ENCODE measurements at regions not wholly inside any gene's neighbourhood (a gene's known extent, or its start where the extent isn't known, plus 50 kb on each side); places are given as distances from the start of the nearest gene placed in this dataset.
"Not testable (repeated sequence)": the region's sequence is repeated elsewhere in the genome, so short reads cannot be mapped to it uniquely, and the experiment has no call there.

DNA sequence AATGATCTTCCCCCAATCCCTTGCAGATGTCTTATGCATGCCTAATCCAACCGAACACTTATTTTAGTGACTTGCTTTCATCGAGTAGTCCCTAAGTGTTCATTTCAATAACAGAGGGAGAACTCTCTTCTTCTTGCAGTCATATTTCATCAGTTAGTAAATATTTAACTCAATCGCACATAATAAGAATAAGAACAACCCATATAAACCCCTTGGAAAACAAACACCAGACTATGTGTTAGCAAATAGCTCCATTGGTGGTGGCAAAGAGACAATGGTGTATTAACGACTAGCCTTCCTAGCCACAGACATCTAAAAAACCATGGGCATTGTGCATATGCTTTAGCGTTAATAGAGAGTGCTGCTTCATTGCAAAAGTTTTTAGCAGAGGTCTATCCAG, 725.8 kb downstream of the BCL11A start:
- no peaks in the 10 kb centered on the region for H3K4me1 ChIP-seq (ENCODE audit: control insufficient read depth, insufficient read depth, low read length)
- no peaks in the 10 kb centered on the region for H3K27me3 ChIP-seq (ENCODE audit: control insufficient read depth in 1 of 2, insufficient read depth in 2 of 2, low read length in 2 of 2)
- no peaks in the 10 kb centered on the region for H3K9me3 ChIP-seq (ENCODE audit: control insufficient read depth in 2 of 2, low read length in 2 of 2)
- H3K27ac ChIP-seq (ENCODE audit: low read length): no peak overlapping the region
- no peaks in the 10 kb centered on the region for H3K36me3 ChIP-seq (ENCODE audit: control insufficient read depth in 2 of 2, insufficient read depth in 2 of 2, low read length in 2 of 2)
- no peak overlapping the region for H3K9ac ChIP-seq (ENCODE audit: low read length in 2 of 2)
- H3K4me3 ChIP-seq (ENCODE audit: low read length in 2 of 2): no peak overlapping the region

DNA sequence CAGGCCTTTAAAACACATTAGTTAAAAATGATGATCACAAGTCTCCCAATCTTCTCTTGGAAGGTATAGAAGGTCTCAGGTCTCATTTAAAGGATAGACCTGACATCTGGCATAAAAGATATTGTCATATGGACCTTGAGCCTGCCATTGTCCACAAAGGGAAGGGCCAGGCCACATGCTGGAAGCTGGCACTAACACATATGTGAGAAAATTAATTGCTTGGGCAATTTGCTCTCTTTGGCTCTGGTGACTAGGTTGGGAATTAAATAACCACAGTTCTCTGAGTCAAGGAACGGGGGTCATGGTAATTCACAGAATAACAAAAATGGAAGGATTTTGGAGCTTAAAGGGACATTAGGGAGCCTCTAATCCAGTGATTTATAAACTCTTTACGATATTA, 727.3 kb downstream of the BCL11A start:
- Histone ChIP-seq H3K36me3 (ENCODE audit: control insufficient read depth in 2 of 2, insufficient read depth in 2 of 2, low read length in 2 of 2) (no peaks in the 10 kb centered on the region), H3K4me1 (ENCODE audit: control insufficient read depth, insufficient read depth, low read length) (no peaks in the 10 kb centered on the region), H3K9ac (ENCODE audit: low read length in 2 of 2) (no peak overlapping the region), H3K4me3 (ENCODE audit: low read length in 2 of 2) (no peak overlapping the region), H3K27ac (ENCODE audit: low read length) (no peak overlapping the region), H3K27me3 (ENCODE audit: control insufficient read depth in 1 of 2, insufficient read depth in 2 of 2, low read length in 2 of 2) (no peaks in the 10 kb centered on the region), H3K9me3 (ENCODE audit: control insufficient read depth in 2 of 2, low read length in 2 of 2) (no peaks in the 10 kb centered on the region)

DNA sequence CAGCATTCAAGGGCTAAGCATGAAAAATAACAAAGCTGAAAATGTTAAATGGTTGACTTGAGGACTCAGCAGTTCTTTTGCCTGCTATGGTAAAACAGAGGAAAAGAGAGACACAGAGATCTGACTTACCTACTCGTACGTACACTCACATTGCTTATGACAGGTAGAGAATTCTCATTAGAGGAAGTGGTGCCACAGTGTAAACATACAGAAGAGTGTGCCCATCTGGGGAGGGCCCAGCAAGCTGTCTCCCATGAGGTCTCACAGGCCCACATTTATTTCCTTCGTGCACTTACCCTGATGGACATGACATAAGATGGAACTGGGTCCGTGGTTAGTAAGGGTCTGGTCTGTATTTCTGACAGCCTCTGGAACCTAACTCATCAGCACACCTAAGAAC, 729.1 kb downstream of the BCL11A start:
- Histone ChIP-seq H3K9ac (ENCODE audit: low read length in 2 of 2) (no peak overlapping the region), H3K4me1 (ENCODE audit: control insufficient read depth, insufficient read depth, low read length) (no peaks in the 10 kb centered on the region), H3K4me3 (ENCODE audit: low read length in 2 of 2) (no peak overlapping the region), H3K9me3 (ENCODE audit: control insufficient read depth in 2 of 2, low read length in 2 of 2) (no peaks in the 10 kb centered on the region), H3K27me3 (ENCODE audit: control insufficient read depth in 1 of 2, insufficient read depth in 2 of 2, low read length in 2 of 2) (no peaks in the 10 kb centered on the region), H3K36me3 (ENCODE audit: control insufficient read depth in 2 of 2, insufficient read depth in 2 of 2, low read length in 2 of 2) (no peaks in the 10 kb centered on the region), H3K27ac (ENCODE audit: low read length) (no peak overlapping the region)

DNA sequence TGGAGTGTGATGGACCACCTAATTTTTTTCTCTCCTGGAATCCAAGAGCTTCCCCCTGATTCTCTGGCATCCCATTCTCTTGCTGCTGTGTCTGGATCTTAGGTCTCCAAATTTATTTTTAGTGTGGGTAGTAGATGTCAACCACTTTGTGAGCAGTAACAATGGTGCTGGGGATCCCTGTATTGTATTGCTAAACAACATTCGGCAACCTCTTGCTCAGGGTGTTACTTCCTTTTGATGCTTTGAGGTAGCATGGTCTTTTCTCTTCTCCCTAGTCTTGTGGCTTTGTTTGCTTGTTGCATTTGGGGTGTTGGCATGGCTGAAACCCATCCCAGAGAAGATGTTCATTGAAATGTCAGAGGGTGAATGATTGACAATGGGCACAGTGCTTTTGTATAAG, 737.4 kb downstream of the BCL11A start:
- Histone ChIP-seq H3K4me3 (ENCODE audit: low read length in 2 of 2) (no peak overlapping the region), H3K4me1 (ENCODE audit: control insufficient read depth, insufficient read depth, low read length) (no peaks in the 10 kb centered on the region), H3K27ac (ENCODE audit: low read length) (no peak overlapping the region), H3K9ac (ENCODE audit: low read length in 2 of 2) (no peak overlapping the region), H3K27me3 (ENCODE audit: control insufficient read depth in 1 of 2, insufficient read depth in 2 of 2, low read length in 2 of 2) (no peaks in the 10 kb centered on the region), H3K9me3 (ENCODE audit: control insufficient read depth in 2 of 2, low read length in 2 of 2) (no peaks in the 10 kb centered on the region), H3K36me3 (ENCODE audit: control insufficient read depth in 2 of 2, insufficient read depth in 2 of 2, low read length in 2 of 2) (no peaks in the 10 kb centered on the region)

DNA sequence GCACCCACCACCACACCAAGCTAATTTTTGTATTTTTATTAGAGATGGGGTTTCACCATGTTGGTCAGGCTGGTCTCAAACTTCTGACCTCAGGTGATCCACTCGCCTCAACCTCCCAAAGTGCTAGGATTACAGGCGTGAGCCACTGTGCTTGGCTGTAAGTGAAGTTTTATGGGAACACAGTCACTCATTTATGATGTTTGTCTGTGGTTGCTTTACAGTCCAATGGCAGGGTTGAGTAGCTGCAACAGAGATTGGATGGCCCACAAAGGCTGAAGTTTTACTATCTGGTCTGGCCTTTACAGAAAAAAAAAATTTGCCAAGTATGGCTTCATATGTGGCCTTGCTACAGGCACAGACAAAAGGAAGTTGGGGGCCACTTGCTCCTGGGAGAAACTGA, 743.2 kb downstream of the BCL11A start:
- H3K4me1 ChIP-seq (ENCODE audit: control insufficient read depth, insufficient read depth, low read length); H3K9ac ChIP-seq (ENCODE audit: low read length in 2 of 2); H3K9me3 ChIP-seq (ENCODE audit: control insufficient read depth in 2 of 2, low read length in 2 of 2); H3K27me3 ChIP-seq (ENCODE audit: control insufficient read depth in 1 of 2, insufficient read depth in 2 of 2, low read length in 2 of 2); H3K36me3 ChIP-seq (ENCODE audit: control insufficient read depth in 2 of 2, insufficient read depth in 2 of 2, low read length in 2 of 2); H3K4me3 ChIP-seq (ENCODE audit: low read length in 2 of 2); H3K27ac ChIP-seq (ENCODE audit: low read length): not testable (repeated sequence)

DNA sequence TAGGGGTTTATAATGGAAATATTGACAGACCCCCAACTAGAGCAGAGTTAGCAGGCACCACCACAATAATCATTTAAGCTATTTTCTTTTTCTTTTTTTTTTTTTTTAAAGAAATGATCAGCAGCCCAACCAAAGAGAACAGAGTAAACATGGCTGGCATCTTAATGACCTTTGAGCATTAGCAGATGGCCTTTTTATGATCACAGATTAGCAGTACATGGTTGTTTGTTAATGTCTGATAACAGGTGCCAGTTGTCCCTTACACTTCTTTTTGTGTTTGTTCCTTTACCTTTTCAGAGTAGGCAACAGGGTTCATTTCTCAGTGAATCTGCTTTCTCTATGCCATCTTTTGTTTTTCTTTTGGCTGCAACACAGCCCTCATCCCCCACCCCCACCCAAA, 747.0 kb downstream of the BCL11A start:
- Histone ChIP-seq H3K4me1 (ENCODE audit: control insufficient read depth, insufficient read depth, low read length) (peaks cover 5% of the 10 kb centered on the region), H3K27me3 (ENCODE audit: control insufficient read depth in 1 of 2, insufficient read depth in 2 of 2, low read length in 2 of 2) (no peaks in the 10 kb centered on the region), H3K9me3 (ENCODE audit: control insufficient read depth in 2 of 2, low read length in 2 of 2) (no peaks in the 10 kb centered on the region), H3K36me3 (ENCODE audit: control insufficient read depth in 2 of 2, insufficient read depth in 2 of 2, low read length in 2 of 2) (no peaks in the 10 kb centered on the region), H3K9ac (ENCODE audit: low read length in 2 of 2) (no peak overlapping the region), H3K27ac (ENCODE audit: low read length) (no peak overlapping the region), H3K4me3 (ENCODE audit: low read length in 2 of 2) (no peak overlapping the region)

DNA sequence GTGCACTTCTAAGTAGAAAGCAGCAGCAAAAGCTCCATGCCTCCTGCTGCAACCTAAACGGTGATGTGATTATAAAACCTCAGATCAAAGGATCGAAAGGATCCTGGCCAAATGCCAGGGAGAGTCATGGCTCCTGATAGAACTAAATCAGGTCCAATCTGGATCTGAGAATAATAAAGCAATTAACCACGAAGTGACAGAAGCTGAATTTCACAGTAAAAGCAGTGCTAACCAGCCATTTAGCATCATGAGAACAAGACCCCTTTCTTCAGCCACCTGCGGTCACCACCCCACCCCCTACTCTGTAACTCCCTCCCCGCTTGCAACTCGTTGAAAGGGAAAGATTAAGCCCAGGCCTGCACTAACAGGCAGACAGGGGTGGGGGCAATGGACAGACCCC, 748.7 kb downstream of the BCL11A start:
- Histone ChIP-seq H3K36me3 (ENCODE audit: control insufficient read depth in 2 of 2, insufficient read depth in 2 of 2, low read length in 2 of 2) (no peaks in the 10 kb centered on the region), H3K27me3 (ENCODE audit: control insufficient read depth in 1 of 2, insufficient read depth in 2 of 2, low read length in 2 of 2) (no peaks in the 10 kb centered on the region)

DNA sequence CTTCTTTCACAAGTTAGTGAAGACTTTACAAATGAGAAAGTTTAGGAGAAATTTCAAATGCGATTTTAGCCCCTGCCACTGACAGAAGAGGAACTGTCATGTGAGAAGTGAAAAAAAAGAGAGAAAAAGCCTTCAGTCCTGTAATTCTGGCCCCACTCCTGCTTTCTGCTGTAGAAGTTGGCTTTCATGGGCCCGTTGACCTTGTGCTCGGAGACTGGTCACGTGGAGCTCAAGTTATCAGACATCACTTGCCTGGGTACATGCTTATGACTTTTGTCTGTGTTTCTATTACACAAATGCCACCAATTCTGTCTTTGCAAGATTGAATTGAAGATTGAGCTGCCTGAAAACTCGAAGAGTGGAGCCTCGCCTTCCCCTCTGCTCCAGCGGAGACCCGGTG, 749.9 kb downstream of the BCL11A start:
- Histone ChIP-seq H3K27ac (ENCODE audit: low read length) (no peak overlapping the region), H3K36me3 (ENCODE audit: control insufficient read depth in 2 of 2, insufficient read depth in 2 of 2, low read length in 2 of 2) (no peaks in the 10 kb centered on the region), H3K9me3 (ENCODE audit: control insufficient read depth in 2 of 2, low read length in 2 of 2) (no peaks in the 10 kb centered on the region), H3K4me1 (ENCODE audit: control insufficient read depth, insufficient read depth, low read length) (peaks cover 5% of the 10 kb centered on the region), H3K9ac (ENCODE audit: low read length in 2 of 2) (no peak overlapping the region), H3K4me3 (ENCODE audit: low read length in 2 of 2) (no peak overlapping the region), H3K27me3 (ENCODE audit: control insufficient read depth in 1 of 2, insufficient read depth in 2 of 2, low read length in 2 of 2) (no peaks in the 10 kb centered on the region)

More for the DNA sequence above, 748.7 kb downstream of the BCL11A start:
- Histone ChIP-seq H3K27ac (ENCODE audit: low read length) (no peak overlapping the region), H3K4me1 (ENCODE audit: control insufficient read depth, insufficient read depth, low read length) (peaks cover 5% of the 10 kb centered on the region), H3K4me3 (ENCODE audit: low read length in 2 of 2) (no peak overlapping the region), H3K9ac (ENCODE audit: low read length in 2 of 2) (no peak overlapping the region), H3K9me3 (ENCODE audit: control insufficient read depth in 2 of 2, low read length in 2 of 2) (no peaks in the 10 kb centered on the region)

DNA sequence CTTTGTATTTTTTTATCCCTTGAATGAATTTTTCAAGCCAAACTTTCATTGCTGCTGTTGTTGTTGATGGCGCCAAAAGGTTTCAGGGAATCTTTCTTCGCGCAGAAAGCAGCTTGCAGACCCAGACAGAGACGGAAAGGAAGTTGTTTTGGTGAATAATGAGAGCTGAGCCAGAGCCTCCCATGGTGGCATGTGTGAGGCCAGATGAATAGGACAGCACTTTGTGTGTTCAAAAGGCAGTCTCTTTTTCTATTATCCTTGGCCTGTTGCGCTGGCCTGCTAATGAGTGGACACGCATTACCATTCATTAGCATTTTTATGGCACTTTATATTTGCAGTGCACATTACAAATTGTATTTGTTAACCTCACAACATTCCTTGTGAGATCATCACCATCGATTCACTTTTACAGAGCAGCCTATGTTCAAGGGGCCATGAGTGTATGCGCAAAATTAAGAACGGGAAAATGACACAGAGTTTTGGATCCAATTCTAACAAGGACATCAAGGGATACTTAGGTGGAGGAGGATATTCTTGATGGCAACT, 754.7 kb downstream of the BCL11A start:
- Histone ChIP-seq H3K4me3 (ENCODE audit: low read length in 2 of 2) (no peak overlapping the region), H3K27me3 (ENCODE audit: control insufficient read depth in 1 of 2, insufficient read depth in 2 of 2, low read length in 2 of 2) (no peaks in the 10 kb centered on the region), H3K9ac (ENCODE audit: low read length in 2 of 2) (no peak overlapping the region), H3K4me1 (ENCODE audit: control insufficient read depth, insufficient read depth, low read length) (peaks cover 5% of the 10 kb centered on the region), H3K27ac (ENCODE audit: low read length) (no peak overlapping the region), H3K36me3 (ENCODE audit: control insufficient read depth in 2 of 2, insufficient read depth in 2 of 2, low read length in 2 of 2) (no peaks in the 10 kb centered on the region), H3K9me3 (ENCODE audit: control insufficient read depth in 2 of 2, low read length in 2 of 2) (peaks cover 0 to under 1% of the 10 kb centered on the region in 2 donors)

DNA sequence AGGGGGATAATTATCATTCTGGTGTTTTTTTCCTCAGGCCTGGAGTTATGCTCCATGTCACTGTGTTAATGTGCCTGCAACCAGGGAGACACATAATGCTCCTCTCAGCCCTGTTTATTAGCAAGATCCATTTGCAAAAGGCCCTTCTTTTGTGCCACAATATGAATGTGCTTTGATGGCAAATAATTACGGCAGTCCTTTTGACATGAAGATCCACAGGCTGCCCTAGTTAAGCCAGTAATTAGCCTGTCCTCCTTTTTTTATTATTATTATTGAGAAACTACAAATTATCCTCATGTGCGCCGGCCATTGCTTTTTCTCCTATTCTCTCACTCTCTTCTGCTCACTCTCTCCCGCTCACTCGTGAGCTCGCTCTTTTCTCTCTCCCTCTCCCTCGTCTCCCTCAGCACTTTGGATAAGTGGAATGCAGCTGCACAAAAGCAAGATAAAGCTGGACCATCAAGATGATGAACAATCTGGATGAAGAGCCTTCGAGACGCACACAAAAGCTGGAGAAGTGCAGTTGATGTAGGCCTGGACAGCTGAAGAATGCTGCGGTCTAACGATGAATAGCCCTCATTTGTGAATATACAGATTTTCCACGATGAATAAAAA, 762.3 kb downstream of the BCL11A start:
- no peaks in the 10 kb centered on the region for H3K4me1 ChIP-seq (ENCODE audit: control insufficient read depth, insufficient read depth, low read length)
- H3K9me3 ChIP-seq (ENCODE audit: control insufficient read depth in 2 of 2, low read length in 2 of 2): peaks cover 0 to 3% of the 10 kb centered on the region in 2 donors
- no peak overlapping the region for H3K27ac ChIP-seq (ENCODE audit: low read length)
- H3K36me3 ChIP-seq (ENCODE audit: control insufficient read depth in 2 of 2, insufficient read depth in 2 of 2, low read length in 2 of 2): no peaks in the 10 kb centered on the region
- no peaks in the 10 kb centered on the region for H3K27me3 ChIP-seq (ENCODE audit: control insufficient read depth in 1 of 2, insufficient read depth in 2 of 2, low read length in 2 of 2)
- H3K4me3 ChIP-seq (ENCODE audit: low read length in 2 of 2): no peak overlapping the region
- H3K9ac ChIP-seq (ENCODE audit: low read length in 2 of 2): no peak overlapping the region

DNA sequence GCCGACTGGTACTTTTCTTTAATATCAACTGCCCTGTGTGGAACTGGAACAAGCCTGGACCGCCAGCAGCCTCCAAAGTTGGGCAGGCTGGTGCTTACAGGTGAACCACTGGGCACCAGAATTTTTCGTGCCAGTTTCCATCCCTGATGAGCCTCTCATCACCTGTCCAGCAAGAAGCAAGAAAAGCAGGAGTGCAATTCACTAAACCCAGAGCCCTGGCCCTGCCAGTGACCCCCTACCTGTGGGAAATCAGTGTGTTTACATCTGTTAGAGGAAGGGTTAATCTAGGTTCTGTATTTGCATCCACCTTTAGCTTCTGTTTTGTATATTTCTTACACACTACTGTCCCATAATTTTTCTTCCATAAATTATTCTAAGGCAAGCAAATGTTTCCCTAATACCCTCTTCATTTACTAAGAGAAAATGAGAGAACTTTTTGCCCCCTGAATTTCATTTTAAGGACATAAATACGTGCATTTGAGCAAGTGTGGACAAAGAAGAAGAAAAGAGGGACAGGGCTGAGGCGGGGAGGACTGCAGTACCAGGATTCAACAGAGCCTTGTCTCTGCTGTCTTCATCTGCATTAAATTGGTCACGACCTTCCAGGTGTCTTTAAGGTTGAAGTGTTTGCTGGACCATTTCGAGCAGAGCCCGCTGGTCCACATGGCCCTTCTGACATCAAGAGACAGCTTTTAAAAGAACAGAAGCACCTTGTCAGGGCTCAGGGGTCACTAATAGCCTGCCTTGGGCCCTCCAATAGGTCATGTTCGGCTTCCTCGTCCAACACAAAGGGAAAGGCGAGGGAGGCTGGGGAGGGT, 763.1 kb downstream of the BCL11A start:
- Histone ChIP-seq H3K9me3 (ENCODE audit: control insufficient read depth in 2 of 2, low read length in 2 of 2) (peaks cover 0 to 3% of the 10 kb centered on the region in 2 donors), H3K27ac (ENCODE audit: low read length) (no peak overlapping the region), H3K27me3 (ENCODE audit: control insufficient read depth in 1 of 2, insufficient read depth in 2 of 2, low read length in 2 of 2) (no peaks in the 10 kb centered on the region), H3K9ac (ENCODE audit: low read length in 2 of 2) (no peak overlapping the region), H3K4me3 (ENCODE audit: low read length in 2 of 2) (no peak overlapping the region), H3K4me1 (ENCODE audit: control insufficient read depth, insufficient read depth, low read length) (no peaks in the 10 kb centered on the region), H3K36me3 (ENCODE audit: control insufficient read depth in 2 of 2, insufficient read depth in 2 of 2, low read length in 2 of 2) (no peaks in the 10 kb centered on the region)
